ENCODE measurements at regions not wholly inside any gene's neighbourhood (a gene's known extent, or its start where the extent isn't known, plus 50 kb on each side); places are given as distances from the start of the nearest gene placed in this dataset.

- Histone ChIP-seq H3K79me2 (ENCODE audit: insufficient read depth) (no peaks in the 10 kb centered on the region; the same call in 1 of the 2 replicates), H3K36me3 (replicated peaks in 1 of 2; ENCODE audit: control insufficient read depth in 1 of 2, insufficient read depth in 2 of 2, low read length in 1 of 2) (no peaks in the 10 kb centered on the region), H3F3A (replicated peaks; ENCODE audit: insufficient read depth) (no peaks in the 10 kb centered on the region), H3K9me2 (no peaks in the 10 kb centered on the region), H3K27ac (ENCODE audit: low read depth in 2 of 2, low read length in 1 of 2) (no peak overlapping the region), H3K9me3 (no peaks in the 10 kb centered on the region), H3K27me3 (ENCODE audit: insufficient read depth) (no peaks in the 10 kb centered on the region), H3K4me2 (no peak overlapping the region), H3K9ac (no peak overlapping the region), H4K20me1 (ENCODE audit: insufficient read depth) (no peaks in the 10 kb centered on the region), H3K4me1 (ENCODE audit: control insufficient read depth in 1 of 2, insufficient read depth in 2 of 2, low read depth in 1 of 2, low read length in 1 of 2) (no peaks in the 10 kb centered on the region), H2AFZ (ENCODE audit: low read depth) (no peak overlapping the region), H3K4me3 (ENCODE audit: low read depth in 2 of 2, low read length in 1 of 2) (no peak overlapping the region)
- ChIA-PET CTCF (no interaction called here), POLR2A (no interaction called here)
- TF ChIP-seq NFIC (IDR thresholded peaks at IDR 0.05; ENCODE audit: borderline replicate concordance): no peak
- TF ChIP-seq TAF1 (IDR thresholded peaks at IDR 0.05; ENCODE audit: borderline replicate concordance, low read depth, low read length): no peak
- no peak for TF ChIP-seq MEF2A (IDR thresholded peaks at IDR 0.05; ENCODE audit: borderline replicate concordance, low read depth)
- no peak for TF ChIP-seq ELF1 (IDR thresholded peaks at IDR 0.05)
- TF ChIP-seq TCF12 (IDR thresholded peaks at IDR 0.05): no peak
- TF ChIP-seq EP300 (IDR thresholded peaks at IDR 0.05; ENCODE audit: borderline replicate concordance in 1 of 2, low read depth in 1 of 2, low read length in 1 of 2): no peak
- TF ChIP-seq PBX3 (IDR thresholded peaks at IDR 0.05): no peak
- TF ChIP-seq GATA2 (CRISPR knock-in tag; IDR thresholded peaks at IDR 0.05): no peak
- no peak for TF ChIP-seq FOXJ3 (CRISPR knock-in tag; IDR thresholded peaks at IDR 0.05)
- TF ChIP-seq NRF1 (IDR thresholded peaks at IDR 0.05; ENCODE audit: low read depth, low read length): no peak
- no peak for TF ChIP-seq CHD2 (IDR thresholded peaks at IDR 0.05; ENCODE audit: low read length, partially characterized antibody)
- TF ChIP-seq FOXM1 (IDR thresholded peaks at IDR 0.05; ENCODE audit: low read depth): no peak
- no peak for TF ChIP-seq IRF3 (IDR thresholded peaks at IDR 0.05; ENCODE audit: low read depth, low read length)
- DNase-seq: no peak
- WGBS (ENCODE audit: low lambda C conversion rate): 45% methylated on average over 4 of the region's 4 CpGs
Observed at GRCh38 chr15:95410757-95411156, 919.7 kb upstream of the NR2F2 start.

- no peak overlapping the region for H3K4me3 ChIP-seq (ENCODE audit: low read depth in 2 of 2, low read length in 1 of 2)
- no peaks in the 10 kb centered on the region for H3F3A ChIP-seq (replicated peaks; ENCODE audit: insufficient read depth)
- no peaks in the 10 kb centered on the region for H3K36me3 ChIP-seq (replicated peaks in 1 of 2; ENCODE audit: control insufficient read depth in 1 of 2, insufficient read depth in 2 of 2, low read length in 1 of 2)
- H3K9ac ChIP-seq: no peak overlapping the region
- H4K20me1 ChIP-seq (ENCODE audit: insufficient read depth): no peaks in the 10 kb centered on the region
- H3K4me2 ChIP-seq: no peak overlapping the region
- H3K9me3 ChIP-seq: no peaks in the 10 kb centered on the region
- no peak overlapping the region for H3K27ac ChIP-seq (ENCODE audit: low read depth in 2 of 2, low read length in 1 of 2)
- no peaks in the 10 kb centered on the region for H3K27me3 ChIP-seq (ENCODE audit: insufficient read depth)
- WGBS (ENCODE audit: low lambda C conversion rate): 0% methylated on average over 3 of the region's 3 CpGs
- DNase-seq: no peak
- H3K79me2 ChIP-seq (ENCODE audit: insufficient read depth): no peaks in the 10 kb centered on the region
- ChIA-PET POLR2A (no interaction called here), CTCF (no interaction called here)
- H3K9me2 ChIP-seq: no peaks in the 10 kb centered on the region
- H2AFZ ChIP-seq (ENCODE audit: low read depth): no peak overlapping the region
- no peaks in the 10 kb centered on the region for H3K4me1 ChIP-seq (ENCODE audit: control insufficient read depth in 1 of 2, insufficient read depth in 2 of 2, low read depth in 1 of 2, low read length in 1 of 2)
- no peak for TF ChIP-seq REST (IDR thresholded peaks at IDR 0.05; ENCODE audit: low read depth, low read length)
- no peak for TF ChIP-seq RXRA (IDR thresholded peaks at IDR 0.05; ENCODE audit: borderline replicate concordance, low read depth)
- TF ChIP-seq EP300 (IDR thresholded peaks at IDR 0.05; ENCODE audit: borderline replicate concordance in 1 of 2, low read depth in 1 of 2, low read length in 1 of 2): no peak
- no peak for TF ChIP-seq IRF3 (IDR thresholded peaks at IDR 0.05; ENCODE audit: low read depth, low read length)
- TF ChIP-seq FOXJ3 (CRISPR knock-in tag; IDR thresholded peaks at IDR 0.05): no peak
- no peak for TF ChIP-seq USF1 (IDR thresholded peaks at IDR 0.05; ENCODE audit: borderline replicate concordance, low read depth)
- TF ChIP-seq MAX (IDR thresholded peaks at IDR 0.05; ENCODE audit: low read depth): no peak
- TF ChIP-seq TEAD4 (IDR thresholded peaks at IDR 0.05; ENCODE audit: borderline replicate concordance, insufficient read depth): no peak
- no peak for TF ChIP-seq USF2 (IDR thresholded peaks at IDR 0.05; ENCODE audit: borderline replicate concordance, low read depth, low read length)
- no peak for TF ChIP-seq YY1 (IDR thresholded peaks at IDR 0.05; ENCODE audit: low read depth)
Observed at GRCh38 chr15:95416576-95416975, 913.9 kb upstream of the NR2F2 start.
